GM23248 (cell line): ENCODE measurements at regions not wholly inside any gene's neighbourhood (a gene's known extent, or its start where the extent isn't known, plus 50 kb on each side); places are given as distances from the start of the nearest gene placed in this dataset.

Experiments
- DNase-seq: peaks from one replicate; pipeline ENCODE4 v3.0.0-alpha.2; 2015
- H2AFZ ChIP-seq: fragments of 200-600 bp; sonication (generic); 2 replicates; pipeline ENCODE4 v1.6.1; 2016; ENCODE audit warnings: antibody characterized with exemption
- H3F3A ChIP-seq: fragments of 200-600 bp; sonication (generic); 2 replicates; pipeline ENCODE4 v1.6.1; 2016; ENCODE audit warnings: mild to moderate bottlenecking, antibody characterized with exemption, mixed run types; ENCODE audit not compliant: insufficient read depth
- H3K27ac ChIP-seq: fragments of 200-600 bp; sonication (generic); 2 replicates; pipeline ENCODE4 v1.5.1; 2016; ENCODE audit warnings: mild to moderate bottlenecking
- H3K27me3 ChIP-seq: fragments of 200-600 bp; sonication (generic); replicated peaks from 2 replicates; pipeline ENCODE4 v1.6.1; 2016; ENCODE audit warnings: mild to moderate bottlenecking; ENCODE audit not compliant: insufficient read depth
- H3K36me3 ChIP-seq: fragments of 200-600 bp; sonication (generic); 2 replicates; pipeline ENCODE4 v1.6.1; 2016; ENCODE audit warnings: low read depth, mild to moderate bottlenecking
- H3K4me1 ChIP-seq: fragments of 200-600 bp; sonication (generic); 2 replicates; pipeline ENCODE4 v1.6.1; 2016; ENCODE audit warnings: mild to moderate bottlenecking; ENCODE audit not compliant: insufficient read depth
- H3K4me2 ChIP-seq: fragments of 200-600 bp; sonication (generic); one replicate; pipeline ENCODE4 v1.6.1; 2016; ENCODE audit warnings: mild to moderate bottlenecking; ENCODE audit not compliant: unreplicated experiment
- H3K4me3 ChIP-seq: fragments of 200-600 bp; sonication (generic); 2 replicates; pipeline ENCODE4 v1.5.1; 2016; ENCODE audit warnings: mild to moderate bottlenecking
- H3K79me2 ChIP-seq: fragments of 200-600 bp; sonication (generic); 2 replicates; pipeline ENCODE4 v1.6.1; 2016; ENCODE audit warnings: mild to moderate bottlenecking; ENCODE audit not compliant: insufficient read depth
- H3K9ac ChIP-seq: fragments of 200-600 bp; sonication (generic); 2 replicates; pipeline ENCODE4 v1.6.1; 2016; ENCODE audit warnings: mild to moderate bottlenecking
- H3K9me2 ChIP-seq: fragments of 200-600 bp; sonication (generic); 2 replicates; pipeline ENCODE4 v1.6.1; 2016; ENCODE audit warnings: mixed run types, mild to moderate bottlenecking, moderate library complexity; ENCODE audit not compliant: insufficient read depth
- H3K9me3 ChIP-seq: fragments of 200-600 bp; sonication (generic); one replicate; pipeline ENCODE4 v1.6.1; 2017; ENCODE audit warnings: low read depth
- H4K20me1 ChIP-seq: fragments of 200-600 bp; sonication (generic); 2 replicates; pipeline ENCODE4 v1.6.0; 2016; ENCODE audit not compliant: insufficient read depth
- EZH2 ChIP-seq: fragments of 200-600 bp; sonication (generic); IDR thresholded peaks from 2 replicates; pipeline ENCODE4 v1.6.1; 2018; ENCODE audit warnings: antibody characterized with exemption, mild to moderate bottlenecking; ENCODE audit not compliant: insufficient read depth, poor library complexity, severe bottlenecking
- EZH2phosphoT487 ChIP-seq: fragments of 200-600 bp; sonication (generic); IDR thresholded peaks from 2 replicates; pipeline ENCODE4 v1.6.1; 2018; ENCODE audit warnings: antibody characterized with exemption, moderate library complexity, mild to moderate bottlenecking, low read depth; ENCODE audit not compliant: insufficient read depth
- WGBS, 2 experiments: methylation state at CpG; one replicate each; pipeline ENCODE4 v1.1.6; 2015 to 2017; ENCODE audit warnings: low lambda C conversion rate in 2 of 2, low coverage in 1 of 2; ENCODE audit errors: missing lambda C conversion rate in 2 of 2; 5-methylcytosine and 5-hydroxymethylcytosine counted together
- in situ Hi-C: fragments of 300-500 bp; cut with MboI; formaldehyde crosslinking; loops from 2 replicates; pipeline ENCODE4 v1.15.0; 2020

DNA sequence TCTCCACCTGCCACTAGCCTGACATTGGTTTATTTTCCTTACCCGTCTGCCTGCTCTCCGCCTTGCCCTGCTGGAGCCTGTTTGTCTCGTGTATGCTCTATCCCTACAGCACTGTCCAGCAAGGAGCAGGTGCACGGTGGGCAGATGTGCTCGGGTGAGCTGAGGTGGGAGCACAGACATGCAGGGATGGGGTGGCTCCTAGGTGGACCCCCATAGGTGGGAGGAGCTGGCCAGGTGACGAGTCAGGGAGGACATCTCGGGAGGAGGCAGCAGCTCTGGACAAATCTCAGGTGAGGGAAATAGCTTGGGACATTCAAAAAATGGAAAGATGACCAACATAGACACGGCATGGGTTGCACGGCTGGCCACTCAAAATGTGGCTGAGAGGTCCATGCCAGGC, 89.2 kb upstream of the SHANK2 start:
- Histone ChIP-seq H3K4me2 (no peak overlapping the region), H3K27me3 (peaks cover 53% of the 10 kb centered on the region), H3K36me3 (no peaks in the 10 kb centered on the region), H3K4me1 (peaks cover 8% of the 10 kb centered on the region; the same call in 1 of the 2 replicates), H3K9ac (no peak overlapping the region), H3K27ac (no peak overlapping the region), H3K79me2 (no peaks in the 10 kb centered on the region), H3K9me3 (no peaks in the 10 kb centered on the region), H2AFZ (no peak overlapping the region), H3F3A (no peaks in the 10 kb centered on the region), H4K20me1 (no peaks in the 10 kb centered on the region), H3K4me3 (no peak overlapping the region), H3K9me2 (no peaks in the 10 kb centered on the region)
- TF ChIP-seq EZH2: no peak
- no peak for TF ChIP-seq EZH2phosphoT487
- in situ Hi-C loops: no loop called here
- DNase-seq: no peak
- WGBS, 2 experiments: 74 to 77% methylated on average over 9 of the region's 9 CpGs

DNA sequence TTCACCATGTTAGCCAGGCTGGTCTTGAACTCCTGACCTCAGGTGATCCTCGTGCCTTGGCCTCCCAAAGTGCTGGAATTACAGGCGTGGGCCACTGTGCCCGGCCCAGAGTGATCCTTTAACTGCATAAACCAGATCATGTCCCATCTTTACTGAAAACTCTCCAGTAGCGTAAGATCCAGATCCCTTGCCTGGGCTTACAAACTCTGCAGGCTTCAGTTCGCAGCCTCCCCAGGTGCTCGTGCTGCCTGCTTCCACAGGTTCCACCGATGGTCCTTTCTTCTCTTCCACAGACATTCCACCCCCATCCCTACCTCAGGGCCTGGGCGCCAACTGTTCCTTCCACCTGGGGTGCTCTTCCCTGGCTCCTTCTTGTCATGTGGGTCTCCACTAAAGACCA, 88.8 kb upstream of the SHANK2 start:
- Histone ChIP-seq H3K27me3 (peaks cover 49% of the 10 kb centered on the region), H3K4me2 (no peak overlapping the region), H3K9me2 (no peaks in the 10 kb centered on the region), H3K9me3 (no peaks in the 10 kb centered on the region), H3K27ac (no peak overlapping the region), H3F3A (no peaks in the 10 kb centered on the region), H3K4me3 (no peak overlapping the region), H3K9ac (no peak overlapping the region), H3K4me1 (peaks cover 8% of the 10 kb centered on the region; the same call in 1 of the 2 replicates), H3K79me2 (no peaks in the 10 kb centered on the region), H4K20me1 (no peaks in the 10 kb centered on the region), H3K36me3 (no peaks in the 10 kb centered on the region), H2AFZ (no peak overlapping the region)
- no peak for TF ChIP-seq EZH2
- in situ Hi-C loops: no loop called here
- 62 to 64% methylated on average over 8 of the region's 8 CpGs for WGBS, 2 experiments
- DNase-seq: no peak

DNA sequence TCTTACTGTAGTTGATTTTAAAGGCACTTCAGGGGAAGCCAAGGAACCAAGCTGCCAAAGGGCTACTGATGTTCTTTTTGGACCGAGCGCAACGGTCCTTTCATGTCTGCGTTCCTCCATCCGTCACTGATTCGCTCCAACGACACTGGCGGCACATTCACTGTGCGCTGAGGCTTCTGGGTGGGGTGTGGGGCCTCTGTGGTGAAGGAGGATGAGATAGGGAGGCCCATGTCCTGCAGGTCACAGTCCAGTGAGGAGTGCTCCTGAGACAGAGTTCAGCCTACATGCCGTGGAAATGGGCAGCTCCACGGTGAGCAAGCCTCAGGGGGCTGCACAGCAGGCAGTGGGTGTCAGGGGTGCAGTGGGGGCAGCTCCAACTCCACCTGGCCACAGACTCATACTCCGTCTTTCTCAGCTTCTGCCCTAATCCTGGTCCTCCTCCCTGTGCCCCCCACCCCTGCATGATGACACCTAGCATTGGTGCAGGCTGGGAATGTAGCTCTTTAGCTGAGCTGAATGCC, 87.8 kb upstream of the SHANK2 start:
- Histone ChIP-seq H3K9ac (no peak overlapping the region), H3K4me1 (peaks cover 8% of the 10 kb centered on the region; the same call in 1 of the 2 replicates), H3K79me2 (no peaks in the 10 kb centered on the region), H3K27me3 (peaks cover 55% of the 10 kb centered on the region), H2AFZ (no peak overlapping the region), H3K4me3 (no peak overlapping the region), H3K9me3 (no peaks in the 10 kb centered on the region), H3F3A (no peaks in the 10 kb centered on the region), H4K20me1 (no peaks in the 10 kb centered on the region), H3K9me2 (no peaks in the 10 kb centered on the region), H3K27ac (no peak overlapping the region), H3K36me3 (no peaks in the 10 kb centered on the region), H3K4me2 (no peak overlapping the region)
- in situ Hi-C loops: no loop called here
- WGBS, 2 experiments: 81 to 84% methylated on average over 12 of the region's 12 CpGs
- TF ChIP-seq EZH2 (no peak), EZH2phosphoT487 (no peak)
- DNase-seq: no peak

DNA sequence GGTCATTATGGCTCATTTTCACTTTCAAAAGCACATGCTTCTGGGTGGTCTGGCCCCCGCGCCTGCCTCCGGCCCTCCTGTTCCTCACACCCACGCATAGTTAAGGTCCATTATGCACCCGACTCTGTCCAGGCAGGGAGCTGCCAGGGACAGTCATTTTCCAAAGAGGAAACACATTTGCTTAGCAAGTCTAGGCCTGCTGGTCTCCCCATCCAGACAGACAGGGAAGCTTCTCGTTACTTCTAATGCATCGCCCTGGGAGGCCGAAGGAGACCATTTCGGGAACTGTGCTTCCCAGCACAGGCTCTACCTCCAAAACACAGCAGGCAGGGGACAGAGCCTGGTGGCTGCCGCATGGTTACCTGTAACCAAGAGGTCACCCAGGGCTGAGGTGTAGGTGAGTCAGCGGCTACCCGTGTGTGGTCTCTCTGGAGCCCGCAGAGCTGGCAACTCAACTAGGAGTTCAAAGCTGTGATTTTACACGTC, 87.1 kb upstream of the SHANK2 start:
- Histone ChIP-seq H3K36me3 (no peaks in the 10 kb centered on the region), H3K4me1 (peaks cover 8% of the 10 kb centered on the region; the same call in 1 of the 2 replicates), H3K27ac (no peak overlapping the region), H3K9me3 (no peaks in the 10 kb centered on the region), H2AFZ (no peak overlapping the region), H3K27me3 (peaks cover 54% of the 10 kb centered on the region), H3K9ac (no peak overlapping the region), H3K4me3 (peak overlapping the region; percentile 33; the same call in 1 of the 2 replicates), H4K20me1 (no peaks in the 10 kb centered on the region), H3K79me2 (no peaks in the 10 kb centered on the region), H3F3A (no peaks in the 10 kb centered on the region), H3K9me2 (no peaks in the 10 kb centered on the region), H3K4me2 (peak overlapping the region; percentile 16)
- in situ Hi-C loops: no loop called here
- DNase-seq: peak; percentile 30
- WGBS, 2 experiments: 44 to 45% methylated on average over 14 of the region's 14 CpGs
- TF ChIP-seq EZH2 (no peak), EZH2phosphoT487 (no peak)
